H9 (cell line): ENCODE measurements at regions not wholly inside any gene's neighbourhood (a gene's known extent, or its start where the extent isn't known, plus 50 kb on each side); places are given as distances from the start of the nearest gene placed in this dataset.

Experiments
- DNase-seq: peaks from one replicate; pipeline ENCODE4 v3.0.0-alpha.2; 2017
- H2AFZ ChIP-seq: one replicate; pipeline ENCODE4 v1.6.1; 2013; ENCODE audit warnings: mild to moderate bottlenecking, low read length, control low read depth, moderate library complexity
- H2AK5ac ChIP-seq: 2 replicates; pipeline ENCODE4 v1.6.1; 2013; ENCODE audit warnings: low read length, control low read depth, mixed read lengths; ENCODE audit not compliant: insufficient read length
- H2BK120ac ChIP-seq: one replicate; pipeline ENCODE4 v1.6.1; 2013; ENCODE audit warnings: low read depth, mild to moderate bottlenecking, low read length, control low read depth, inconsistent platforms; ENCODE audit not compliant: poor library complexity, severe bottlenecking
- H2BK12ac ChIP-seq: 2 replicates; pipeline ENCODE4 v1.6.1; 2013; ENCODE audit warnings: low read length, control low read depth, mixed read lengths, low read depth; ENCODE audit not compliant: insufficient read length
- H2BK15ac ChIP-seq: 2 replicates; pipeline ENCODE4 v1.6.1; 2013; ENCODE audit warnings: low read depth, low read length, control low read depth
- H2BK20ac ChIP-seq: one replicate; pipeline ENCODE4 v1.6.1; 2013; ENCODE audit warnings: low read depth, mild to moderate bottlenecking, low read length, control low read depth, inconsistent platforms; ENCODE audit not compliant: poor library complexity, severe bottlenecking
- H2BK5ac ChIP-seq: 2 replicates; pipeline ENCODE4 v1.6.1; 2013; ENCODE audit warnings: low read length, control low read depth, mixed read lengths; ENCODE audit not compliant: insufficient read length
- H3K14ac ChIP-seq: 2 replicates; pipeline ENCODE4 v1.6.1; 2013; ENCODE audit warnings: low read length, control low read depth; ENCODE audit not compliant: insufficient read depth
- H3K18ac ChIP-seq: 2 replicates; pipeline ENCODE4 v1.6.1; 2013; ENCODE audit warnings: low read depth, mild to moderate bottlenecking, mixed read lengths, low read length, control low read depth; ENCODE audit not compliant: insufficient read length
- H3K23ac ChIP-seq: 2 replicates; pipeline ENCODE4 v1.6.1; 2013; ENCODE audit warnings: low read length, control low read depth, mixed read lengths, low read depth; ENCODE audit not compliant: insufficient read length
- H3K23me2 ChIP-seq: 2 replicates; pipeline ENCODE4 v1.6.1; 2013; ENCODE audit warnings: low read depth, mild to moderate bottlenecking, mixed read lengths, low read length, control low read depth; ENCODE audit not compliant: insufficient read length, poor library complexity, severe bottlenecking
- H3K27ac ChIP-seq: 2 replicates; pipeline ENCODE4 v1.5.1; 2013; ENCODE audit warnings: low read length, control low read depth, mixed read lengths, low read depth; ENCODE audit not compliant: insufficient read length
- H3K27me3 ChIP-seq: 2 replicates; pipeline ENCODE4 v1.6.1; 2013; ENCODE audit warnings: low read length, control low read depth, inconsistent platforms; ENCODE audit not compliant: insufficient read depth
- H3K4ac ChIP-seq: 2 replicates; pipeline ENCODE4 v1.6.1; 2013; ENCODE audit warnings: low read depth, mild to moderate bottlenecking, control low read depth, inconsistent platforms, low read length, moderate library complexity
- H3K4me1 ChIP-seq: 2 replicates; pipeline ENCODE4 v1.6.1; 2013; ENCODE audit warnings: low read length, control low read depth, inconsistent platforms; ENCODE audit not compliant: insufficient read depth
- H3K4me2 ChIP-seq: 2 replicates; pipeline ENCODE4 v1.6.1; 2013; ENCODE audit warnings: low read length, control low read depth, mixed read lengths; ENCODE audit not compliant: insufficient read length, insufficient read depth
- H3K56ac ChIP-seq: 2 replicates; pipeline ENCODE4 v1.6.1; 2013; ENCODE audit warnings: low read depth, mild to moderate bottlenecking, mixed read lengths, low read length, control low read depth; ENCODE audit not compliant: insufficient read length
- H3K79me1 ChIP-seq: 2 replicates; pipeline ENCODE4 v1.6.1; 2013; ENCODE audit warnings: low read depth, mild to moderate bottlenecking, moderate library complexity, low read length, control low read depth, inconsistent platforms; ENCODE audit not compliant: insufficient read depth, poor library complexity, severe bottlenecking
- H3K79me2 ChIP-seq: 2 replicates; pipeline ENCODE4 v1.6.1; 2013; ENCODE audit warnings: low read length, control low read depth, inconsistent platforms; ENCODE audit not compliant: insufficient read depth
- H3K9ac ChIP-seq: 2 replicates; pipeline ENCODE4 v1.6.1; 2013; ENCODE audit warnings: low read length, control low read depth, mixed read lengths; ENCODE audit not compliant: insufficient read length; ENCODE audit errors: extremely low read depth
- H3K9me3 ChIP-seq: one replicate; pipeline ENCODE4 v1.6.1; 2013; ENCODE audit warnings: low read depth, low read length, inconsistent platforms; ENCODE audit not compliant: control insufficient read depth
- H3T11ph ChIP-seq: one replicate; pipeline ENCODE4 v1.6.1; 2013; ENCODE audit warnings: mild to moderate bottlenecking, low read length, control low read depth, inconsistent platforms
- H4K20me1 ChIP-seq: one replicate; pipeline ENCODE4 v1.6.1; 2013; ENCODE audit not compliant: control insufficient read depth, insufficient read length, insufficient read depth
- H4K5ac ChIP-seq: 2 replicates; pipeline ENCODE4 v1.6.1; 2013; ENCODE audit warnings: low read depth, mild to moderate bottlenecking, mixed read lengths, low read length, control low read depth; ENCODE audit not compliant: insufficient read length
- H4K8ac ChIP-seq: replicated peaks from 2 replicates; pipeline ENCODE4 v1.6.1; 2013; ENCODE audit warnings: low read length, control low read depth, mixed read lengths, low read depth; ENCODE audit not compliant: insufficient read length
- H4K91ac ChIP-seq: 2 replicates; pipeline ENCODE4 v1.6.1; 2013; ENCODE audit warnings: low read depth, mild to moderate bottlenecking, moderate library complexity, mixed read lengths, low read length, control low read depth; ENCODE audit not compliant: insufficient read length
- H3K27ac Mint-ChIP-seq, 3 experiments: 2 replicates in 2 of 3; 3 replicates in 1 of 3; pipeline ENCODE4 v1.8.0; 2020 to 2021; ENCODE audit warnings: mixed read lengths in 3 of 3, mild to moderate bottlenecking in 1 of 3, moderate library complexity in 1 of 3
- H3K27me3 Mint-ChIP-seq: 2 replicates; pipeline ENCODE4 v1.8.0; 2021; ENCODE audit warnings: low read depth, mild to moderate bottlenecking, moderate library complexity, mixed read lengths
- H3K36me3 Mint-ChIP-seq, 3 experiments: 2 replicates in 2 of 3; 3 replicates in 1 of 3; pipeline ENCODE4 v1.8.0; 2020 to 2021; ENCODE audit warnings: low read depth in 3 of 3, mixed read lengths in 3 of 3; ENCODE audit not compliant: insufficient read depth in 1 of 3
- H3K4me1 Mint-ChIP-seq, 2 experiments: 2 replicates each; pipeline ENCODE4 v1.8.0; 2020; ENCODE audit warnings: mixed read lengths in 2 of 2
- H3K4me3 Mint-ChIP-seq, 2 experiments: 2 replicates in 1 of 2; 3 replicates in 1 of 2; pipeline ENCODE4 v1.8.0; 2020 to 2021; ENCODE audit warnings: mild to moderate bottlenecking in 2 of 2, mixed read lengths in 2 of 2, moderate library complexity in 1 of 2
- H3K9me3 Mint-ChIP-seq, 2 experiments: 2 replicates in 1 of 2; 3 replicates in 1 of 2; pipeline ENCODE4 v1.8.0; 2020; ENCODE audit warnings: mild to moderate bottlenecking in 2 of 2, mixed read lengths in 2 of 2, moderate library complexity in 1 of 2
- CTCF ChIP-seq: fragments of 200-600 bp; sonication (generic); conservative IDR thresholded peaks from 3 replicates; pipeline ENCODE4 v1.8.0; 2021; ENCODE audit warnings: antibody characterized with exemption, mild to moderate bottlenecking
- WGBS: extraction: QIAGEN DNeasy Blood & Tissue Kit; methylation state at CpG from one replicate; pipeline ENCODE4 v1.1.7; 2013; ENCODE audit warnings: missing lambda C conversion rate, low lambda C conversion rate, mixed read lengths; ENCODE audit not compliant: insufficient read length; ENCODE audit errors: extremely low coverage; 5-methylcytosine and 5-hydroxymethylcytosine counted together

GRCh38 chr3:151557068-151557840 is 96.4 kb upstream of the IGSF10 start:
- no CpG with 5 or more reads among the region's 2 CpGs for WGBS
- H3K14ac ChIP-seq = no peak overlapping the region
- no peaks in the 10 kb centered on the region for H3K9me3 ChIP-seq
- Mint-ChIP-seq H3K27me3 (no peaks in the 10 kb centered on the region), H3K27ac (no peak overlapping the region), H3K36me3 (peaks cover 0 to 2% (median 0%) of the 10 kb centered on the region in 3 experiments; a peak in 1 of 7 replicates), H3K4me1 (peaks cover 9 to 11% of the 10 kb centered on the region in 2 experiments), H3K9me3 (no peaks in the 10 kb centered on the region), H3K4me3 (no peak overlapping the region)
- no peak overlapping the region for H2BK15ac ChIP-seq
- no peaks in the 10 kb centered on the region for H3K79me1 ChIP-seq
- no peak overlapping the region for H3K9ac ChIP-seq
- DNase-seq = no peak
- no peak overlapping the region for H2BK12ac ChIP-seq
- H4K5ac ChIP-seq = no peak overlapping the region
- no peak overlapping the region for H2BK120ac ChIP-seq
- H3T11ph ChIP-seq = no peak overlapping the region
- no peak overlapping the region for H3K4ac ChIP-seq
- no peak overlapping the region for H2AK5ac ChIP-seq
- H3K27me3 ChIP-seq = no peaks in the 10 kb centered on the region
- H2AFZ ChIP-seq = no peak overlapping the region
- TF ChIP-seq CTCF = no peak
- H3K27ac ChIP-seq = no peak overlapping the region
- H3K23ac ChIP-seq = no peak overlapping the region
- H4K20me1 ChIP-seq = no peaks in the 10 kb centered on the region
- no peak overlapping the region for H3K56ac ChIP-seq
- H2BK20ac ChIP-seq = no peak overlapping the region
- no peak overlapping the region for H3K18ac ChIP-seq
- no peaks in the 10 kb centered on the region for H3K79me2 ChIP-seq
- no peaks in the 10 kb centered on the region for H3K23me2 ChIP-seq
- H4K91ac ChIP-seq = no peak overlapping the region
- no peak overlapping the region for H2BK5ac ChIP-seq
- H4K8ac ChIP-seq = no peak overlapping the region
- H3K4me1 ChIP-seq = no peaks in the 10 kb centered on the region; the same call in 1 of the 2 replicates
- no peak overlapping the region for H3K4me2 ChIP-seq
